Adipocyte (in vitro differentiated cells): ENCODE measurements at regions not wholly inside any gene's neighbourhood (a gene's known extent, or its start where the extent isn't known, plus 50 kb on each side); places are given as distances from the start of the nearest gene placed in this dataset.

ENCODE experiments used
- DNase-seq: peaks from one replicate; pipeline ENCODE4 v3.0.0-alpha.2; 2015; ENCODE audit warnings: low read depth
- H3K27me3 ChIP-seq: replicated peaks from 2 replicates; pipeline ENCODE4 v1.7.0; 2013; ENCODE audit warnings: mild to moderate bottlenecking, low read length, moderate library complexity; ENCODE audit not compliant: control insufficient read depth, insufficient read depth
- H3K36me3 ChIP-seq: 2 replicates; pipeline ENCODE4 v1.7.0; 2013; ENCODE audit warnings: low read length, mild to moderate bottlenecking, moderate library complexity; ENCODE audit not compliant: control insufficient read depth, insufficient read depth, severe bottlenecking
- H3K4me1 ChIP-seq: 2 replicates; pipeline ENCODE4 v1.7.0; 2013; ENCODE audit warnings: mild to moderate bottlenecking, low read length, moderate library complexity; ENCODE audit not compliant: control insufficient read depth, insufficient read depth
- H3K4me3 ChIP-seq: 2 replicates; pipeline ENCODE4 v1.7.0; 2013; ENCODE audit warnings: mild to moderate bottlenecking, low read length, moderate library complexity
- H3K9ac ChIP-seq: 2 replicates; pipeline ENCODE4 v1.7.0; 2013; ENCODE audit warnings: mild to moderate bottlenecking, low read length, moderate library complexity
- H3K9me3 ChIP-seq: 2 replicates; pipeline ENCODE4 v1.7.0; 2013; ENCODE audit warnings: mild to moderate bottlenecking, low read length, moderate library complexity; ENCODE audit not compliant: control insufficient read depth

DNA sequence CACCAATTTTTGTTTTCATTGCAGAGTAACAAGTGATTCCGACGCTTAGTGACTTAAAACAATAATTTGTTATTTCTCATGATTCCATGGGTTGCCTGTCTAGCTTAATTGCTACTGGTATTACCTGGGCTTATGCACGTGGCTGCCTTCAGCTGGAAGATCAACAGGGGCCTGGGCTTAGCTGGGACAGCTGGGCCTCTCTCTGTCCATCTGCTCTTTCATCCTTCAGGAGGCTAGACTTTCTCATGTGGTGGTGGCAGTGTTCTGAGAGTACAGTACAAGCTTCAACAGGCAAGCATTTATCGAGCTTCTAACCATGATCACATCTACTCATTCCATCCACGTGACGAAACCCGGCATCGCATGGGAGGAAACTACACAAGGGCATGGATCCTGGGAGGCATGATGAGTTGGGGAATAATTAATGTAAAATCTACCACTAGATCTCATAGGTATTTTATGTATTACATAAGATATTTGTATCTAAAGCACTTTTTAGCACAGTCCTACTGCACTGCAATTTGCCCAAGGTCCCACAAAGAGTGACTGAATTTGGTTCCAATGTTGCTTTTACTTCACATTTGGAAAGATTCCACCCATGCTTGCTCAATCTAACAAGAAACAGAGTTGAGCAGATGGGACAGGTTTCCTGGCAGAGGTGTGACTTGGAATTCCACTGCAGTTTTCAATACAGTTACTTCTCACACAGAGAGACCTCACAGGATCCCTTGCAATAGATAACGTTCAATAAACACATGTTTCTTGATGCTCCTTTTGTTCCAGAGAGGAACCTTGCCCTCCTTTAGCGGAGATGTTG, 153.1 kb upstream of the FRMD6 start:
- peak; percentile 34 for DNase-seq
- no peak overlapping the region for H3K9ac ChIP-seq
- H3K4me1 ChIP-seq: peaks cover 11% of the 10 kb centered on the region
- no peaks in the 10 kb centered on the region for H3K27me3 ChIP-seq
- no peaks in the 10 kb centered on the region for H3K36me3 ChIP-seq
- H3K4me3 ChIP-seq: no peak overlapping the region
- H3K9me3 ChIP-seq: peaks cover 21% of the 10 kb centered on the region

DNA sequence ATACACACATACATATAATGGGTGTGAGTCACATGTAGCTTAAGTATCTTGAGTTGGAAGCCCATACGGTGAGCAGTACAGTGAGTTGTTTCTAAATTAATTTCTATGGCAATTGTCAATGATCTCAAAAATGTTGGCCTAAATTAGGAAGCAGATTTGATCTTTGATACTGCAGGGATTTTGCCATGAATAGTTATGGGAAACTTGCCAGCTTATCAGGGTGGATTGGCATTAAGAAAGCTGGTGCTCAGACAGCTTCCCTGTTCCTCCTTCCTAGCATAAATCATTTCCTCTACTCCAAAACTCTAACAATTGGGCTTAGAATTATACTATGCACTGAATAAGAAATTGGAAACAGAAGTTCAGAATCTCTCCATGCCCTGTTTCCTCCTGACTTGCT, 150.9 kb upstream of the FRMD6 start:
- DNase-seq: no peak
- Histone ChIP-seq H3K9me3 (peaks cover 21% of the 10 kb centered on the region), H3K9ac (no peak overlapping the region)

DNA sequence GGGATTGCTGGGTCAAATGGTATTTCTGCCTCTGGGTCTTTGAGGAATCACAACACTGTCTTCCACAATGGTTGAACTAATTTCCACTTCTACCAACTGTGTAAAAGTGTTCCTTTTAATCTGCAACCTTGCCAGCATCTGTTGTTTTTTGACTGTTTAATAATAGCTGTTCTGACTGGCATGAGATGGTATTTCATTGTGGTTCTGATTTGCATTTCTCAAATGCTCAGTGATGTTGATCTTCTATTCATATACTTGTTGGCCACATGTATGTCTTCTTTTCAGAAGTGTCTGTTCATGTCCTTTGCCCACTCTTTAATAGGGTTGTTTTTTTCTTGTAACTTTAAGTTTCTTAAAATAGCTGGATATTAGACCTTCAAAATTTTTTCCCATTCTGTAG, 150.0 kb upstream of the FRMD6 start:
- Histone ChIP-seq H3K9me3 (peaks cover 18% of the 10 kb centered on the region), H3K4me1 (peaks cover 11% of the 10 kb centered on the region), H3K36me3 (no peaks in the 10 kb centered on the region), H3K9ac (no peak overlapping the region), H3K27me3 (no peaks in the 10 kb centered on the region), H3K4me3 (no peak overlapping the region)
- no peak for DNase-seq

More for the DNA sequence above, 150.9 kb upstream of the FRMD6 start:
- H3K4me1 ChIP-seq: peaks cover 11% of the 10 kb centered on the region
- no peak overlapping the region for H3K4me3 ChIP-seq
- H3K36me3 ChIP-seq: no peaks in the 10 kb centered on the region
- H3K27me3 ChIP-seq: no peaks in the 10 kb centered on the region

DNA sequence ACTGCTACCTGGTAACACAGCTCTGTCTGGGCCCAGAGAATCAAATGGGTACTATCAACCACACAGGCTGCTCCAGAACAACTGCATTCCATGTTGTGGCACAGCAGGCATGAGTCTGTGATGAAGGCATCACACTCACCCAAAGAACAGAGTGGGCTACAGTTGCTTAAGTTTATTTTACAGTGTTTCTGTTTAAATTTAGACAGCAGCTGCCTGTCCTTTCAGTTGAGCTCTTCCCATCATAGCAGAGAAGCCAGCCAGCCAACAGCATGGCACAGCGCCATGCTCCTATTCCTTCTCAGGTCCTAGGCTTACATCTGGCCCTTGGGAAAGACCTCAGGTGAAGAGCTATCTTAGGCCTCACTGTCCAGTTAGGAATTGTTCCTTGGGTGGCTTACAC, 147.0 kb upstream of the FRMD6 start:
- no peak overlapping the region for H3K9ac ChIP-seq
- DNase-seq: no peak
- no peak overlapping the region for H3K4me3 ChIP-seq

DNA sequence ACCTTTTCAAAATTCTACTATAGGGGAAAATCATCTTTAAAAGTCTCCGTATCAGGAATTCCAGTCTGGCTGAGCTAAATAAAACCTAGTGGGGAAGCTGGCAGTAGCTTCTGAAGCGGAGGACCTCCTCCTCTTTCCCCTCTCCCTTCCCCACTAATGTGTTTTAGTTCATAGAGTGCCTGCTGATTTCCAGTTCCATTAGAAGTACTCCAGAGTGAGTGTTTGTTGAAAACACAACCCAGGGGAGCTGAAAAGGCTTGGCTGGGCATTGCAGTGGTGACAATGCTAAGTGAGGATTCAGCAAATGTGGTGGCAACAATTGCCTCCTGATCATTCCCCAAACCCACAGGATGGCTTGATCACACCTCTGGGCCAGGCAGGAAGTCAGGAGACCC, 144.2 kb upstream of the FRMD6 start:
- Histone ChIP-seq H3K9me3 (peaks cover 1% of the 10 kb centered on the region), H3K4me1 (peaks cover 19% of the 10 kb centered on the region), H3K36me3 (no peaks in the 10 kb centered on the region), H3K27me3 (no peaks in the 10 kb centered on the region), H3K4me3 (no peak overlapping the region), H3K9ac (no peak overlapping the region)
- no peak for DNase-seq

More for the DNA sequence above, 147.0 kb upstream of the FRMD6 start:
- H3K27me3 ChIP-seq: no peaks in the 10 kb centered on the region
- peaks cover 9% of the 10 kb centered on the region for H3K9me3 ChIP-seq
- H3K36me3 ChIP-seq: no peaks in the 10 kb centered on the region
- peaks cover 19% of the 10 kb centered on the region for H3K4me1 ChIP-seq

DNA sequence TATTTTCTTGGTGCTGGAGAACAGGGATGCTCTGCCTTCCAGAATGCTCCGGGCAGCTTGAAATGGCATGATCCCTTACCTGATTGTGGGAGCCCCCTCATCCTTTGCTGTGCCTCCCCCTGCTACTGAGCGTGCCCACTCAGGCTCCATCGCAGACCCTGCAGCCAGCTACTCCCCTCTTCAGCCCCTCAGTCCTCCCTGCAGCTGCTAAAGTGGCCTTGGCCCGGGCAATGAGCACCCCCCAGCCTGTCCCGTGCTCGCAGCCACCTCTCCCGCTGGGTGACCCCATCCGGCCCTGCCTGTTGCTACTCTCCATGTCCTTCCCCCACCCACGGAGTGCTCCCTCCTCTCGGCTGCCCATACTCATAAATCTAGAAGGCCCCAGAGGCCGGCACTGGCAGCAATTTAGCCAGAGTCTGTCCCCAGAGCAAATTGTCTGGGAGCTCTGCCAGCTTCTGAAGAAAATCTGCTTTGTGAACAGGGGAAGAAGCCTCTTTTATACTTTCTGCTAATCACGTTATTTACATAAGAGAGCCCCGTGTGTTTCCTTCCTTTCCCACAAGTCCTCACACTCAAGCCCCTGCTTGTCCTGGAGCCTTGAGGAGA, 143.7 kb upstream of the FRMD6 start:
- no peaks in the 10 kb centered on the region for H3K27me3 ChIP-seq
- H3K4me3 ChIP-seq: peak overlapping the region; percentile 11
- H3K36me3 ChIP-seq: no peaks in the 10 kb centered on the region
- peak; percentile 78 for DNase-seq
- no peaks in the 10 kb centered on the region for H3K9me3 ChIP-seq
- peaks cover 19% of the 10 kb centered on the region for H3K4me1 ChIP-seq
- peak overlapping the region; percentile 37 for H3K9ac ChIP-seq

DNA sequence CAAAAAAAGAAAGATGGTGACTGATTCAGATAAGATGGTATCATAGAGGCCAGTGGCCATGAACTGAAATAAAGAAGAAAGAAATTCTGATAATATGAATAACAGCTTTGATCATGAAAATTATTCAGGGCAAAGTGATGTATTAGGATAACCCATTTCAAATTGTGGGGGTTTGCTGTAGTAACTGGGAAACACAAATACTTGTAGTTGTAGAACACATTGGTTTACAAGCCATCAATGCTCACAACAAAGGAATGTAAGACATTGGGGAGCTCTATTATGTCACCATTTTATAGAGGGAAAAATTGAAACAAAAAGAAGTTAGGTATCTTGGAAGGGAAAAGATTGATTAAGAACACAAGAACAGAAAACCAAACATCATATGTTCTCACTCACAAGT, 140.4 kb upstream of the FRMD6 start:
- H3K4me3 ChIP-seq: no peak overlapping the region
- peaks cover 19% of the 10 kb centered on the region for H3K4me1 ChIP-seq
- H3K27me3 ChIP-seq: no peaks in the 10 kb centered on the region
- no peak overlapping the region for H3K9ac ChIP-seq
- no peaks in the 10 kb centered on the region for H3K9me3 ChIP-seq
- no peaks in the 10 kb centered on the region for H3K36me3 ChIP-seq
- no peak for DNase-seq

DNA sequence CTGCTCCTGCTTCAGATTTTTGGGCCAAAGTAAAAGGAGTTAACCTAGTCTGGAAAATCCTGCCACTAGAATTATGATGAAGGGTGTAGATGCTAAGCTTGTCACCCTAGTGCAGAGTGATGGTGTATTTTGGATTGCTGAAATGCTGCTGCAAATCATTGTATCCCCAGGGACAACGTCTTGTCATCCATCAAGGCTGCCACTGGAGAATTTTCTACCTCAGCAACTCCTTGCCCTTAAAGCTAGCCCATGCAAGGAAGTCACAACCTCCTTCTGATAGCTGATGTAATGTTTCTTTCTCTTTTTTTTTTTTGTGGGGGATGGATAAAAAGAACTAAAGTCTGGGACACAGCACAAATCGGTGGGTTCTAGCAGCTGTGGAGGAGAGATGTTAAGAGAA, 139.4 kb upstream of the FRMD6 start:
- Histone ChIP-seq H3K9ac (no peak overlapping the region), H3K36me3 (no peaks in the 10 kb centered on the region), H3K4me3 (no peak overlapping the region), H3K27me3 (no peaks in the 10 kb centered on the region), H3K9me3 (no peaks in the 10 kb centered on the region), H3K4me1 (peaks cover 15% of the 10 kb centered on the region)
- no peak for DNase-seq

DNA sequence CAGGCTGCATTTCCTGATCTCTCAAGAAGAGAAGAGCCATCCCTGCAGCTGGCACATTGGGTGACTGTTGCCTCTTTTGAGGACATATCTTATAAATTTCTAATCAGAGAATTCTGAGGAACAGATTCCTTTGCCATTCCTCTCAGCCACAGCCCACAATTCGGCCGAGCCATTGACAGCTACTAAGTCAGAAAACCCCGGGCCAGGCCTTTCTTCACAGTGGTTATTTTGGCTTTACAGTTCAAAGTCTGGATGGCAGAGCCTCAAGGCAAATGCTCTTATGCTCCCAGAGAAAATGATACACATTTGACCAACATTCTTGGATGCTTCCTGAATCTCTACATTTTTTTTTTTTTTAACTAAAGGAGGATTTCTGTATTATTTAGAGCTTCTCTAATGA, 138.4 kb upstream of the FRMD6 start:
- H3K9ac ChIP-seq: no peak overlapping the region
- no peaks in the 10 kb centered on the region for H3K27me3 ChIP-seq
- H3K4me1 ChIP-seq: peaks cover 7% of the 10 kb centered on the region
- DNase-seq: peak; percentile 39
- no peaks in the 10 kb centered on the region for H3K9me3 ChIP-seq
- H3K36me3 ChIP-seq: no peaks in the 10 kb centered on the region
- no peak overlapping the region for H3K4me3 ChIP-seq

DNA sequence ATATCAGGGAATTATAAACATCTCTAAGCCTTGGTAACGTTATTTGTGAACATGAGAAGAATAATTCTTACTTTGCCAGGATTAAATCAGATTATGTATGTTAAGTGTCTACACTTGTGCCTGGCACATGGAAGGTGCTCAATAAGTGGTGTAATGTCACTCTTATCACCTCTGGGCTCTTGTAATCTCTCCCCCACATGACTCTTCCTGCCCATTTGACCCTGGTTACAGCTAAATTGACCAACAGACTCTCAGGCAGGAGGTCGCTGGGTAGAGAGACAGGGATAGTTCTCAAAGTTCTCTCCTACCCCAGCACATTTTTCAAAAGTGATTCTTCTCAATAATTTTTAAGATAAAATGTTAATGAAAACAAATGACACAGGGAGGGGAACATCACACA, 137.8 kb upstream of the FRMD6 start:
- no peak for DNase-seq
- no peaks in the 10 kb centered on the region for H3K27me3 ChIP-seq
- H3K36me3 ChIP-seq: no peaks in the 10 kb centered on the region
- H3K9me3 ChIP-seq: no peaks in the 10 kb centered on the region
- no peak overlapping the region for H3K4me3 ChIP-seq
- H3K9ac ChIP-seq: no peak overlapping the region
- H3K4me1 ChIP-seq: peaks cover under 1% of the 10 kb centered on the region

DNA sequence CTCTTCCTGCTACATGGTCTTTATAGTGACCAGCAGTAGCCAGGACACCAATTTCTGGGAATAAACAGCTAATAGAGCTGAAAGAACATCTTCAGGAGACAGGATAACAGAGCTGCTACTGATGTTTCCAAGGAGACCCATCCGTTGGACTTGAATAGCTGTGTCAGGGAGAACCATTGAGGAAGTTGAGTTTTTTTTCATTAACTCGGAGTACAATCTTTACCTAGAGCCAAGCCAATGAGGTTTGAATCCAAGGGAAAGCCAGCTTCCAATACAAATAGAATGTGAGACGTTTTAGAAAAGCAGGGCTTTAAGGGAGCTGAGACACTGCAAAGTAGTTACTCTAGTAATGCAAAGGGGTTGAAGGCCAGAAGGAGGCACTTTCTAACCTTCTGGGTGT, 136.1 kb upstream of the FRMD6 start:
- DNase-seq: no peak
- H3K9ac ChIP-seq: no peak overlapping the region
- no peaks in the 10 kb centered on the region for H3K4me1 ChIP-seq
- H3K36me3 ChIP-seq: no peaks in the 10 kb centered on the region
- H3K4me3 ChIP-seq: no peak overlapping the region
- no peaks in the 10 kb centered on the region for H3K9me3 ChIP-seq
- H3K27me3 ChIP-seq: no peaks in the 10 kb centered on the region
